DND-41 (cell line): ENCODE measurements at regions not wholly inside any gene's neighbourhood (a gene's known extent, or its start where the extent isn't known, plus 50 kb on each side); places are given as distances from the start of the nearest gene placed in this dataset.

Experiments used
- ATAC-seq: fragments of 200-7000 bp; cut with Tn5 transposase; 3 replicates; pipeline ENCODE4 v1.9.1; 2021; ENCODE audit warnings: low read depth; ENCODE audit not compliant: insufficient read depth
- DNase-seq: peaks from one replicate; pipeline ENCODE4 v3.0.0-alpha.2; 2020
- H2AFZ ChIP-seq: 2 replicates; pipeline ENCODE4 v1.6.0; 2012; ENCODE audit warnings: low read depth, low read length
- H3K27ac ChIP-seq: 2 replicates; pipeline ENCODE4 v1.5.1; 2012; ENCODE audit warnings: low read length, inconsistent platforms
- H3K27me3 ChIP-seq: fragments of 200-600 bp; sonication (generic); 2 replicates; pipeline ENCODE4 v1.6.0; 2012; ENCODE audit warnings: low read length, mild to moderate bottlenecking, inconsistent platforms; ENCODE audit not compliant: insufficient read depth, poor library complexity
- H3K36me3 ChIP-seq: 2 replicates; pipeline ENCODE4 v1.5.1; 2012; ENCODE audit warnings: low read length, inconsistent platforms; ENCODE audit not compliant: insufficient read depth
- H3K4me1 ChIP-seq: 2 replicates; pipeline ENCODE4 v1.5.1; 2012; ENCODE audit warnings: mild to moderate bottlenecking, low read length; ENCODE audit not compliant: insufficient read depth
- H3K4me2 ChIP-seq: 2 replicates; pipeline ENCODE4 v1.6.0; 2012; ENCODE audit warnings: mild to moderate bottlenecking, moderate library complexity, low read length, inconsistent platforms; ENCODE audit not compliant: insufficient read depth
- H3K4me3 ChIP-seq, 2 experiments: fragments of 200-600 bp in 1 of 2; shearing (Covaris generic) in 1 of 2; 2 replicates each; pipeline ENCODE4 v1.5.1; 2012 to 2016; ENCODE audit warnings: inconsistent platforms in 2 of 2, low read length in 2 of 2, mild to moderate bottlenecking in 2 of 2, low read depth in 1 of 2, moderate library complexity in 1 of 2
- H3K79me2 ChIP-seq: 2 replicates; pipeline ENCODE4 v1.6.0; 2012; ENCODE audit warnings: low read length, inconsistent platforms; ENCODE audit not compliant: insufficient read depth
- H3K9ac ChIP-seq: 2 replicates; pipeline ENCODE4 v1.6.0; 2012; ENCODE audit warnings: low read depth, mild to moderate bottlenecking, inconsistent platforms, low read length, moderate library complexity
- H3K9me3 ChIP-seq: 2 replicates; pipeline ENCODE4 v1.5.1; 2012; ENCODE audit warnings: low read length, moderate library complexity, mild to moderate bottlenecking, inconsistent platforms; ENCODE audit not compliant: insufficient read depth, severe bottlenecking
- H4K20me1 ChIP-seq: 2 replicates; pipeline ENCODE4 v1.6.0; 2012; ENCODE audit warnings: low read length; ENCODE audit not compliant: insufficient read depth
- EZH2 ChIP-seq: IDR thresholded peaks from 3 replicates; pipeline ENCODE4 v1.6.1; 2012; ENCODE audit warnings: borderline replicate concordance, low read depth, mild to moderate bottlenecking, moderate library complexity, low read length, inconsistent platforms; ENCODE audit not compliant: severe bottlenecking
- TF ChIP-seq, protein P1 (sequence below): IDR thresholded peaks from 2 replicates; pipeline ENCODE4 v1.5.1; 2012; ENCODE audit warnings: borderline replicate concordance, low read length, moderate library complexity, mild to moderate bottlenecking; ENCODE audit not compliant: poor library complexity, severe bottlenecking; ENCODE audit errors: extremely low read depth

DNA sequence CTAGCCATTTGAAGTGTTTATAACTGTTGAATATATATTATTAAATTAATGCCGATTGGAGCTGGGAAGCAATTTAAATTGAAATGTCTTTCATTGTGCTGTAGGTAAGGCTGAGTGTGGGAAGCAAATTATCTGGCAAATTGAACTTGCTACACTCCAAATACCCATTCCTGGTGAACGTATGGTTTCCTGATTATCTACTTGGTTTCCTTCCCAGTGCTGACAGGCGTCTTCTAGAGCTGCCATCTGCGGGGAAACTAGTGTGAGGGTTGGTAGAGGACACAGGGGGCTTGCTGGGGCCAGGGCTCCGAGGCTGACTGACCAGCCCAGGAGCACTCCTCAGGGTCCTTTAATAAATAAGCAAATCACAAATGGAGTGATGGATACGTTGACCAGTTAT lies 581.4 kb upstream of the LMCD1 start:
- Histone ChIP-seq H3K79me2 (no peaks in the 10 kb centered on the region), H2AFZ (no peak overlapping the region), H3K36me3 (no peaks in the 10 kb centered on the region), H4K20me1 (no peaks in the 10 kb centered on the region), H3K27me3 (no peaks in the 10 kb centered on the region), H3K9me3 (no peaks in the 10 kb centered on the region), H3K4me3 (no peak overlapping the region), H3K4me1 (no peaks in the 10 kb centered on the region), H3K27ac (no peak overlapping the region), H3K9ac (no peak overlapping the region), H3K4me2 (no peak overlapping the region)
- no peak for TF ChIP-seq EZH2
- TF ChIP-seq, protein P1, sequence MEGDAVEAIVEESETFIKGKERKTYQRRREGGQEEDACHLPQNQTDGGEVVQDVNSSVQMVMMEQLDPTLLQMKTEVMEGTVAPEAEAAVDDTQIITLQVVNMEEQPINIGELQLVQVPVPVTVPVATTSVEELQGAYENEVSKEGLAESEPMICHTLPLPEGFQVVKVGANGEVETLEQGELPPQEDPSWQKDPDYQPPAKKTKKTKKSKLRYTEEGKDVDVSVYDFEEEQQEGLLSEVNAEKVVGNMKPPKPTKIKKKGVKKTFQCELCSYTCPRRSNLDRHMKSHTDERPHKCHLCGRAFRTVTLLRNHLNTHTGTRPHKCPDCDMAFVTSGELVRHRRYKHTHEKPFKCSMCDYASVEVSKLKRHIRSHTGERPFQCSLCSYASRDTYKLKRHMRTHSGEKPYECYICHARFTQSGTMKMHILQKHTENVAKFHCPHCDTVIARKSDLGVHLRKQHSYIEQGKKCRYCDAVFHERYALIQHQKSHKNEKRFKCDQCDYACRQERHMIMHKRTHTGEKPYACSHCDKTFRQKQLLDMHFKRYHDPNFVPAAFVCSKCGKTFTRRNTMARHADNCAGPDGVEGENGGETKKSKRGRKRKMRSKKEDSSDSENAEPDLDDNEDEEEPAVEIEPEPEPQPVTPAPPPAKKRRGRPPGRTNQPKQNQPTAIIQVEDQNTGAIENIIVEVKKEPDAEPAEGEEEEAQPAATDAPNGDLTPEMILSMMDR: no peak
- DNase-seq: no peak
- no peak for ATAC-seq

DNA sequence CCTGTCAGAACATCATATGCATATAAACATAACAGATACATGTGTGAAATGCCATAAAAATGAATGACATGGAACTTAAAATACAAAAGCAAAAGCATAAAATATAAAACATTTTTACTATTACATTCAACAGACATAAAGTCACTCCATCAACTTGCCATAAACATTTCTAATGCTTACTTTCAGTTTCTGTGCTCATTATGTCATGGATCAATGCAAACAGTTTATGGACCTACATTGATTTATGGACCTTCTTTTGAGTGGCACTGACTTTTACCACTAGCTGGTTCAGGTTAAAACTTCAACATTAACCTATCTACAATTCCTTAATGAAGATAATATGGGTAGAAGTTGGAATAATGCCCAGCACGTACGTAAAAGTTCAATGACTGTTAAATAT lies 577.4 kb upstream of the LMCD1 start:
- no peaks in the 10 kb centered on the region for H3K9me3 ChIP-seq
- no peak overlapping the region for H2AFZ ChIP-seq
- no peaks in the 10 kb centered on the region for H3K4me1 ChIP-seq
- DNase-seq: no peak
- no peaks in the 10 kb centered on the region for H4K20me1 ChIP-seq
- no peak overlapping the region for H3K4me2 ChIP-seq
- H3K36me3 ChIP-seq: no peaks in the 10 kb centered on the region
- H3K9ac ChIP-seq: no peak overlapping the region
- no peaks in the 10 kb centered on the region for H3K27me3 ChIP-seq
- TF ChIP-seq EZH2: no peak
- TF ChIP-seq, protein P1: no peak
- H3K4me3 ChIP-seq: no peak overlapping the region
- no peak for ATAC-seq
- no peak overlapping the region for H3K27ac ChIP-seq
- no peaks in the 10 kb centered on the region for H3K79me2 ChIP-seq

DNA sequence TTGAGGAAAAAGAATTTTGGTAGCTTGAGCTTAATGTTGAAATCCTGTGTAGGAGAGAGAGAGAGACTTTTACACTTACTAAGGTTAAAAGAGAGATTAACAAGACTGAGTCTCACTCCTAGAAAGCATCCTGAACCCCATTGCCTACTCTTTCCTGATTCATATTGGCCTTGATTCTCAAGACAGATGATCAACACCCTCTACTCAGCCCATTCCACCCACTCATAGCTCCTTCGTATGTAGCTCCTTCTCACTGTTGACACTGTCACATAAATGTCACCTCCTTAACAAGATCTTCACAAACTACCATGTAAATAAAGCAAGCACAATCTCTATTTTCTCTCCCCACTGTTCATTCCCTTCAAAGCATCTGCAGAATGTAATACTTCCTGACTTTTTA lies 574.6 kb upstream of the LMCD1 start:
- ATAC-seq: no peak
- H3K9ac ChIP-seq: no peak overlapping the region
- H3K36me3 ChIP-seq: no peaks in the 10 kb centered on the region
- no peak overlapping the region for H3K4me3 ChIP-seq
- no peak for DNase-seq
- no peak overlapping the region for H2AFZ ChIP-seq
- no peaks in the 10 kb centered on the region for H4K20me1 ChIP-seq
- TF ChIP-seq EZH2: no peak
- TF ChIP-seq, protein P1: no peak
- no peaks in the 10 kb centered on the region for H3K9me3 ChIP-seq
- H3K27ac ChIP-seq: no peak overlapping the region
- no peaks in the 10 kb centered on the region for H3K27me3 ChIP-seq
- H3K4me2 ChIP-seq: no peak overlapping the region
- H3K79me2 ChIP-seq: no peaks in the 10 kb centered on the region
- H3K4me1 ChIP-seq: no peaks in the 10 kb centered on the region

DNA sequence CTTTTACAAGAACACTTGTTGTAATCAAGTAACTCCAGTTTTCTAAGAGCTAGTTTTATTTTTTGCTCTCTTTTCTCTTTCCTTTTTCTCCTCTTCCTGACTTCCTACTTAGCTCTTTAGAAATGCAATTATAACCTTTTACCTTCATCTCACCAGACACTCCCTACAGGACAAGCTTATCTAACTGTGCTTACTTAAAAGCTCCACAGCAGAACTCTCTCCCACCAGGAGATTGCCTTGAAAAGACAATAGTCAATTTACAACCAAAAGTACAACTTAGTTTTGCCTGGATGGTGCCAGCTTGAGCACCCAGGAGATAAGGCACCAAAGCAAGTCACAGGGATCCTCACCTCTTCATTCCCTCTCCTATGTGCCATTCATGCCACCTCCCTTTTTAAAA lies 573.8 kb upstream of the LMCD1 start:
- H3K4me2 ChIP-seq: no peak overlapping the region
- no peaks in the 10 kb centered on the region for H3K36me3 ChIP-seq
- ATAC-seq (no peak), DNase-seq (no peak)
- H2AFZ ChIP-seq: no peak overlapping the region
- H3K27ac ChIP-seq: no peak overlapping the region
- no peak overlapping the region for H3K9ac ChIP-seq
- H3K4me3 ChIP-seq: no peak overlapping the region
- no peaks in the 10 kb centered on the region for H4K20me1 ChIP-seq
- no peaks in the 10 kb centered on the region for H3K27me3 ChIP-seq
- TF ChIP-seq, protein P1: no peak
- TF ChIP-seq EZH2: no peak
- H3K4me1 ChIP-seq: no peaks in the 10 kb centered on the region
- no peaks in the 10 kb centered on the region for H3K9me3 ChIP-seq
- no peaks in the 10 kb centered on the region for H3K79me2 ChIP-seq
